NCI-H2029 (cell line): ENCODE measurements at regions not wholly inside any gene's neighbourhood (a gene's known extent, or its start where the extent isn't known, plus 50 kb on each side); places are given as distances from the start of the nearest gene placed in this dataset.
"Not testable (repeated sequence)": the region's sequence is repeated elsewhere in the genome, so short reads cannot be mapped to it uniquely, and the experiment has no call there.

Experiments
- DNase-seq: peaks from one replicate; lab custom pipeline; 2025; lab: John Stamatoyannopoulos, UW

DNA sequence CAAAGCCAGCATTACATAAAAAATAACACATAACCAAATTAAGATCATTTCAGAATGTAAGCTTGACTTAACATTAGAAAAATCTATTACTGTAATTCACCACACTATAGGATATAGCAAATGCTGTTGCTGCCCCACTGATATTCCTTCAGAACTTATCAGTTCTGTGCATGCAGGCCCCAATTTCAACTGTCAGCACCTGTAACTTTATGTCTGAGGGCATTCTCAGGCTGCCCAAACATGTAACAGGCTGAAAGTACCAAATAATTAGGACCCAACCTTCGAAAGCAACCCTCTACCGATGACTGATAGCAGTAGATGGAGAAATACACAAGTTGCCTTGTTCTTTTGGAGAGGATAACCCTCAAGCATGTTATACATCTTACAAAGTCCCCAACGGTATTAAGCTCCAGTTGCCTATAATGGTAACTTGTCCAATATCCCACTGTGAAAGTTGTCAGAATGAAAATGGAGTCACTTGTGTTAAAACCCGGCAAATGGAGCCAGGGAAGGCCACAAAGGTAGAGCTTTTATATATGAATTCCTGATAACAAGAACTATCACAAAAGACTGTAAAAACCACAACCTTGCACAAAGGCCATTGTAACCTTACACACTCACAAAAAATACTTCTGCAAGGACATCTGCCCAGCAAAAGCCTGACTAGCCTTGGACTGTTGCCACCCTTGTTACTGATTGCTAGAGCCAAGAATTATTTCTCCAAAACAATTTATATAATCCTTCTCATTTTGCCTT, 66.9 kb upstream of the ZNF746 start:
- no peak for DNase-seq

DNA sequence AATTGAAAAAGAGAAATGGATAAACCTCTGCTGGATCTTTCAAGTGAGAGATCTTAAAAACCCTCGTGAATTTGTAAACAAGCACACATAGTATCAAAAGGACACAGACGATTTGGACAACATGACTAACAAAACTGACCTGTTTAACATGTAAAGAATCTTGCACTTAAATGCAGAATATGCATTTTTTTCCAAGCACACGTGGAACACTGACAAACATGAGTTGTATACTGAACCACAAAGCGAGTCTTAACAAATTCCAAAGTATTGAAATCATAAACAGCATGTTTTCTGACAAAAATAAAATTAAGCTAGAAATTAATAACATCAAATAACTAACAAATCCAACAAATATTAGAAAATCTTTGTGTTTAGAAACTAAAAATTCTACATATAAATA, 65.0 kb upstream of the ZNF746 start:
- DNase-seq, result no peak

DNA sequence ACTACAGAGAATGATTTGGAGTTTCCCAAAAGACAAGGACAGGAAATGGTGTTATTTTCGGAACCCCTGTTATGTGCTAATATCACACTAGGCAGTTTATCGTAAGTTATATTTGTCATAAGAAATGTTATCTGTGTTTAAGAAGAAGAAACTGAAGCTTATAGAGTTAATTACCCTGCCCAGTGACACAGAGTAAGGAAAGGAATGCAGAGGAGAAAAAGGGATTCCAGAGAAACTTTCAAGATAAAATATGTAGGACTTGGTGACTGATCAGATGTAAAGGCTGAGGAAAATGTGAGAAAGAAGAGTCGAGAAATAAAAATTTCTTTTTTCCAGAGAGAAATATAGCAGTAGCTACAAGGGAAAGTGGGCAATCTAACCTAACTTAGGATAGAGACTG, 63.5 kb upstream of the ZNF746 start:
- no peak for DNase-seq

DNA sequence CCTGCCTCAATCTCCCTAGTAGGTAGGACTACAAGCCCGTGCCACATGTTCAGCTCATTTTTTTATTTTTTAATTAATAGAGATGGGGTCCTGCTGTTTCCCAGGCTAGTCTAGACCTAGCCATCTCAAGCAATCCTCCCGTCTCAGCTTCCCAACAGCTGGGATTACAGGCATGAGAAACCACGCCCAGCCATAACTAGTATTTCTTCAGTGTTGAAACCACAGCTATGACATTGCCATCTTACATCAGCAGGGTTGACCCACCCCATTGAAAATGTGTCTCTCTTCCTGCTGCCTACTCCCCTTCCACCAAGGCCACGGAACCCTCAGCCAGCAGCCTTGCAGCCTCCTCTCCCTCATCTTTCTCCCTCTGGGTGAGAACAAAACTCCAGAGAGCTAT, 62.1 kb upstream of the ZNF746 start:
- DNase-seq, result no peak

DNA sequence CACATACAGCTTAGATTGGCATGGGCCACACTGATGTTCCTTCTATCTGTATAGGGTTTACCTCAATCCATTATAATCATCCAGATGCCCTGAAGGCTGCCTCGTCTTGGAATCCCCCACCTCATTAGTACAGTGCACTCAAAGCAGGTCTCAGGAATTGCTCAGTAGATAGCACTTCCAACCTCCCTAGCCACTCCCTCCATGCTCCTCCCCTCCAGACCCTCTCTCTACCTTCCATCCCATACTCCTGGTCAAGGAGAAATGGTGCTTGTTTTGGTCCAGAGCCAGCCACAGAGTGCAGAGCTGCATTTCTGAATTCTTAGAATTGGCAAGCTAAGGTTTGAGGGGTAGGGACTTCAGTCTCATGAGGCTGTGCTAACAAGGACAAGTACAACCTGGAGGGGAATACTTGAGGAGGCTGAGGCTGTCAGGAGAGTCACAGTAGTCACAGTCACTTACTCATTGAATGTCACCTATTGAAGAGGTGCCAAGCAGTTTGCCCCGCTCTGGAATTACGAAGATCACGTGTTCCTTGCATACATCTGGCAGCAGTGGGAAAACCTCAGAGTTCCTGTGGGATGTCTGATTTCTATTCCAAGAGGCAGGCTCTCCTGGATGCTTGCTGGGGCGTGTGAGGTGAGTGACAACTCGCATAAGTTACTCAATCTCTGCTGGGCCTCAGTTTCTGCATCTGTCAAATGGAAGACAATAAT, 60.7 kb upstream of the ZNF746 start:
- DNase-seq, result no peak

DNA sequence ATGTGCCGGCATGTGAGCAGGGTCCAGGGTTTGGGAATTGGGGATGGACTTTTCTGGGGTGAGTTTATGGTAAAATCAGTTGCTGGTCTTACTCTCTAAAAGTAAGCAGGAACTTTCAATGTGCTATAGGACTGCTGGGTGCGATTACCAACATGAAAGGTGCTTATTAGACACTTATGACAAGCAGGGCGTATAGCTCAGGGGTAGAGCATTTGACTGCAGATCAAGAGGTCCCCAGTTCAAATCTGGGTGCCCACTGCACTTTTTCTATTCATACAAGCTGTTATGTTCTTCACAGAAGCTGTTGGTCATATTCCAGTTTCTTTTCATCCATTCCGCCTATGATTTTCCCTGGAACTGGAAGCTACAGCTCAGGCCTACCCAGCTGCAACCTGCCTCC, 58.9 kb upstream of the ZNF746 start:
- not testable (repeated sequence) for DNase-seq

DNA sequence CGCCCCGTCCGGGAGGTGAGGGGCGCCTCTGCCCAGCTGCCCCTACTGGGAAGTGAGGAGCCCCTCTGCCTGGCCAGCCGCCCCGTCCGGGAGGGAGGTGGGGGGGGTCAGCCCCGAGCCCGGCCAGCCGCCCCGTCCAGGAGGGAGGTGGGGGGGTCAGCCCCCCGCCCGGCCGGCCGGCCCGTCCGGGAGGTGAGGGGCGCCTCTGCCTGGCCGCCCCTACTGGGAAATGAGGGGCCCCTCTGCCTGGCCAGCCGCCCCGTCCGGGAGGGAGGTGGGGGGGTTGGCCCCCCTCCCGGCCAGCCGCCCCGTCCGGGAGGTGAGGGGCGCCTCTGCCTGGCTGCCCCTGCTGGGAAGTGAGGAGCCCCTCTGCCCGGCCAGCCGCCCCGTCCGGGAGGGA, 57.2 kb upstream of the ZNF746 start:
- not testable (repeated sequence) for DNase-seq

DNA sequence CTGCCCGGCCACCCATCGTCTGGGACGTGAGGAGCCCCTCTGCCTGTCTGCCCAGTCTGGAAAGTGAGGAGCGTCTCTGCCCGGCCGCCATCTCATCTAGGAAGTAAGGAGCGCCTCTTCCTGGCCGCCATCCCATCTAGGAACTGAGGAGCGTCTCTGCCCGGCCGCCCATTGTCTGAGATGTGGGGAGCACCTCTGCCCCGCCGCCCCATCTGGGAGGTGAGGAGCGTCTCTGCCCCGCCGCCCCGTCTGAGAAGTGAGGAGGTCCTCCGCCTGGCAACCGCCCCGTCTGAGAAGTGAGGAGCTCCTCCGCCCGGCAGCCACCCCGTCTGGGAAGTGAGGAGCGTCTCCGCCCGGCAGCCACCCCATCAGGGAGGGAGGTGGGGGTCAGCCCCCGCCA, 56.4 kb upstream of the ZNF746 start:
- not testable (repeated sequence) for DNase-seq

DNA sequence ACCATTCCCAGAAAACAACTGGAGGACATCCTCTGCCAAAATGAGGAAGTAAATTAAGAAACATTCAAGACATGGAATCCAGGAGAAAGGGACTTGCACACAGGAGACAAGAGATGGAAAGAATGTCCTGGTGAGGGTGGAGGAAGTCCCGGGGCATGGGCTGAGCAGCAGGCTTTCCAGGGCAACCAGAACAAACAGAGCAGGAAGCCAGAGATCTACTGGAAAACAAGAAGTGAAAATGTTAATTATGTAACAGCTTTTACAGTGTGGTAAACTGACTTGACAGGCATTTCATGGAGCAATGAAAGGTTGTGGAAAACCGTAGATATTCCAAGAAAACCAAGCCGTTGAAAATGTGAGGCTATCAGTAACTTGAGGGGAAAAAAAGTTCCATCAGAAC, 55.2 kb upstream of the ZNF746 start:
- no peak for DNase-seq
